Skeletal muscle tissue (tissue), 4 donors: ENCODE measurements at regions not wholly inside any gene's neighbourhood (a gene's known extent, or its start where the extent isn't known, plus 50 kb on each side); places are given as distances from the start of the nearest gene placed in this dataset. TPM values are rescaled to one million over a fixed set of nuclear protein-coding genes. Genes with fewer than 3 reads are reported as not detected.

Experiments
- H3K27ac ChIP-seq: one replicate; pipeline ENCODE4 v1.7.0; 2013; ENCODE audit warnings: mild to moderate bottlenecking, low read depth, low read length, inconsistent platforms
- H3K27me3 ChIP-seq, 3 donors: one replicate each; pipeline ENCODE4 v1.7.0; 2013; ENCODE audit warnings: low read length in 3 of 3; ENCODE audit not compliant: control insufficient read depth in 3 of 3, insufficient read depth in 3 of 3
- H3K36me3 ChIP-seq, 3 donors: one replicate each; pipeline ENCODE4 v1.7.0; 2013; ENCODE audit warnings: low read length in 3 of 3; ENCODE audit not compliant: control insufficient read depth in 3 of 3, insufficient read depth in 3 of 3
- H3K4me1 ChIP-seq, 3 donors: one replicate each; pipeline ENCODE4 v1.7.0; 2013; ENCODE audit warnings: low read length in 3 of 3, mild to moderate bottlenecking in 3 of 3; ENCODE audit not compliant: control insufficient read depth in 3 of 3, insufficient read depth in 3 of 3
- H3K4me3 ChIP-seq, 3 donors: one replicate each; pipeline ENCODE4 v1.7.0; 2013; ENCODE audit warnings: low read length in 3 of 3
- H3K9ac ChIP-seq, 3 donors: one replicate each; pipeline ENCODE4 v1.7.0; 2013; ENCODE audit warnings: low read length in 3 of 3, mild to moderate bottlenecking in 3 of 3, moderate library complexity in 2 of 3, low read depth in 1 of 3
- H3K9me3 ChIP-seq, 3 donors: one replicate each; pipeline ENCODE4 v1.7.0; 2013; ENCODE audit warnings: low read length in 3 of 3; ENCODE audit not compliant: control insufficient read depth in 3 of 3
- small RNA-seq: library from RNA; depleted of rRNA; stranded (forward); fragments of <200 nt; gene quantifications from one replicate; pipeline ENCODE3, GENCODE V24; 2014
- donor health status: Osteomylitis.

- Histone ChIP-seq H3K4me1 (no peaks in the 10 kb centered on the region), H3K27me3 (no peaks in the 10 kb centered on the region), H3K9me3 (no peaks in the 10 kb centered on the region), H3K9ac (no peak overlapping the region), H3K27ac (no peak overlapping the region), H3K36me3 (no peaks in the 10 kb centered on the region), H3K4me3 (no peak overlapping the region)
These were observed 51.3 kb upstream of the IVNS1ABP start for GRCh38 chr1:185368313-185368855.

GRCh38 chr1:185367218-185367617 is 50.2 kb upstream of the IVNS1ABP start:
- no peaks in the 10 kb centered on the region for H3K9me3 ChIP-seq

More at GRCh38 chr1:185367218-185367617, 50.2 kb upstream of the IVNS1ABP start:
- Histone ChIP-seq H3K27me3 (no peaks in the 10 kb centered on the region), H3K36me3 (no peaks in the 10 kb centered on the region), H3K4me1 (no peaks in the 10 kb centered on the region), H3K9ac (no peak overlapping the region), H3K27ac (no peak overlapping the region), H3K4me3 (no peak overlapping the region)

Small RNAs in the stretch of these regions (small RNA-seq; reads per million reads assigned to genes)
- not detected for gene MCRIP2P2
- not detected for gene RF00019
- gene RNU7-183P, result not detected
